Smooth muscle cell (in vitro differentiated cells): ENCODE measurements at regions not wholly inside any gene's neighbourhood (a gene's known extent, or its start where the extent isn't known, plus 50 kb on each side); places are given as distances from the start of the nearest gene placed in this dataset.

ENCODE experiments used
- DNase-seq: peaks from one replicate; lab custom pipeline; 2025; ENCODE audit not compliant: unreplicated experiment; lab: John Stamatoyannopoulos, UW
- H2AFZ ChIP-seq: fragments of 200-600 bp; sonication (generic); 2 replicates; pipeline ENCODE4 v1.6.0; 2016; ENCODE audit warnings: antibody characterized with exemption, low read depth, mild to moderate bottlenecking
- H3F3A ChIP-seq: fragments of 200-600 bp; sonication (generic); 2 replicates; pipeline ENCODE4 v1.6.0; 2017; ENCODE audit warnings: antibody characterized with exemption, low read depth
- H3K27ac ChIP-seq: fragments of 200-600 bp; sonication (generic); 2 replicates; pipeline ENCODE4 v1.5.1; 2016; ENCODE audit warnings: low read depth, mild to moderate bottlenecking
- H3K27me3 ChIP-seq: fragments of 200-600 bp; sonication (generic); 2 replicates; pipeline ENCODE4 v1.6.1; 2016; ENCODE audit warnings: low read depth, mild to moderate bottlenecking
- H3K36me3 ChIP-seq: fragments of 200-600 bp; sonication (generic); 2 replicates; pipeline ENCODE4 v1.5.1; 2016; ENCODE audit warnings: low read depth
- H3K4me1 ChIP-seq: fragments of 200-600 bp; sonication (generic); 2 replicates; pipeline ENCODE4 v1.5.1; 2016; ENCODE audit warnings: low read depth
- H3K4me2 ChIP-seq: fragments of 200-600 bp; sonication (generic); 2 replicates; pipeline ENCODE4 v1.6.0; 2016; ENCODE audit warnings: mild to moderate bottlenecking
- H3K4me3 ChIP-seq: fragments of 200-600 bp; sonication (generic); 2 replicates; pipeline ENCODE4 v1.5.1; 2016; ENCODE audit warnings: mild to moderate bottlenecking
- H3K79me2 ChIP-seq: fragments of 200-600 bp; sonication (generic); 2 replicates; pipeline ENCODE4 v1.6.0; 2016; ENCODE audit warnings: low read depth, mild to moderate bottlenecking
- H3K9ac ChIP-seq: fragments of 200-600 bp; sonication (generic); 2 replicates; pipeline ENCODE4 v1.6.0; 2016; ENCODE audit warnings: low read depth
- H3K9me3 ChIP-seq: fragments of 200-600 bp; sonication (generic); replicated peaks from 2 replicates; pipeline ENCODE4 v1.5.1; 2016; ENCODE audit warnings: low read depth
- H4K20me1 ChIP-seq: fragments of 200-600 bp; sonication (generic); 2 replicates; pipeline ENCODE4 v1.6.0; 2016; ENCODE audit warnings: low read depth
- CTCF ChIP-seq: fragments of 200-600 bp; sonication (generic); IDR thresholded peaks from 2 replicates; pipeline ENCODE4 v1.5.1; 2017; ENCODE audit warnings: borderline replicate concordance, mild to moderate bottlenecking, antibody characterized with exemption; ENCODE audit not compliant: insufficient read depth, poor library complexity, severe bottlenecking
- WGBS: methylation state at CpG from one replicate; pipeline ENCODE4 v1.1.7; 2016; ENCODE audit warnings: low lambda C conversion rate; 5-methylcytosine and 5-hydroxymethylcytosine counted together

GRCh38 chr10:4626919-4627318, 199.1 kb upstream of the AKR1E2 start:
- Histone ChIP-seq H3K4me3 (no peak overlapping the region), H3K9me3 (no peaks in the 10 kb centered on the region), H3K36me3 (no peaks in the 10 kb centered on the region), H4K20me1 (no peaks in the 10 kb centered on the region), H2AFZ (no peak overlapping the region), H3K27me3 (no peaks in the 10 kb centered on the region), H3K4me2 (no peak overlapping the region), H3K9ac (no peak overlapping the region), H3F3A (no peaks in the 10 kb centered on the region), H3K27ac (no peak overlapping the region), H3K4me1 (no peaks in the 10 kb centered on the region), H3K79me2 (no peaks in the 10 kb centered on the region)
- 95% methylated on average over 3 of the region's 3 CpGs for WGBS
- DNase-seq, result no peak
- TF ChIP-seq CTCF, result no peak

- H3K27me3 ChIP-seq, result no peaks in the 10 kb centered on the region
- no peak for DNase-seq
- no peaks in the 10 kb centered on the region for H4K20me1 ChIP-seq
- WGBS, result 96% methylated on average over 1 of the region's 1 CpG
- TF ChIP-seq CTCF, result no peak
- no peaks in the 10 kb centered on the region for H3K9me3 ChIP-seq
- no peaks in the 10 kb centered on the region for H3K79me2 ChIP-seq
- H3K9ac ChIP-seq, result no peak overlapping the region
- H3F3A ChIP-seq, result no peaks in the 10 kb centered on the region
- H2AFZ ChIP-seq, result no peak overlapping the region
- H3K27ac ChIP-seq, result no peak overlapping the region
- H3K4me3 ChIP-seq, result no peak overlapping the region
- no peak overlapping the region for H3K4me2 ChIP-seq
- H3K36me3 ChIP-seq, result no peaks in the 10 kb centered on the region
- H3K4me1 ChIP-seq, result no peaks in the 10 kb centered on the region
Measured at GRCh38 chr10:4623757-4624420, 202.1 kb upstream of the AKR1E2 start.

DNA sequence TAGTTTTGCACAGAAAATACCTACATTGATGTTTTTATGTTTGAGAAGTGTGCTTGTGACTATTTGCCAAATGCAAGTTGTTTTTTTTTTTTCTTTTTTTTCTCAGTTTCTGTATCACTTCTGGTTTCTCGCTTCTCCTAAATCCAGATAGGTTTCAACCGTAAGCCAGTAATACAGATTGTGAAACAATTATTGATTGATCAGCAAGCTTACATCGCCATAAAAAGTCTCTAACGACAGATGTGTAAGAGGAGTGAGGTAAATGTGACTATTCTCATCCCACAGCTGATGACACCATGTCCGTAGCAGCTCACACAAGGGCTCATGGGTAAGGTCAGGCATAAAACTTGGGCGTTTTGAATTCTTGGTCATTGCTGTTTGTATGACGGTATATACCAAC, 202.8 kb upstream of the AKR1E2 start:
- WGBS, result 95% methylated on average over 7 of the region's 7 CpGs
- Histone ChIP-seq H3K4me3 (no peak overlapping the region), H3F3A (no peaks in the 10 kb centered on the region), H3K4me1 (no peaks in the 10 kb centered on the region), H4K20me1 (no peaks in the 10 kb centered on the region), H3K27ac (no peak overlapping the region), H3K9me3 (no peaks in the 10 kb centered on the region), H3K27me3 (no peaks in the 10 kb centered on the region), H2AFZ (no peak overlapping the region), H3K4me2 (no peak overlapping the region), H3K9ac (no peak overlapping the region), H3K36me3 (no peaks in the 10 kb centered on the region), H3K79me2 (no peaks in the 10 kb centered on the region)
- DNase-seq, result no peak
- TF ChIP-seq CTCF, result no peak

DNA sequence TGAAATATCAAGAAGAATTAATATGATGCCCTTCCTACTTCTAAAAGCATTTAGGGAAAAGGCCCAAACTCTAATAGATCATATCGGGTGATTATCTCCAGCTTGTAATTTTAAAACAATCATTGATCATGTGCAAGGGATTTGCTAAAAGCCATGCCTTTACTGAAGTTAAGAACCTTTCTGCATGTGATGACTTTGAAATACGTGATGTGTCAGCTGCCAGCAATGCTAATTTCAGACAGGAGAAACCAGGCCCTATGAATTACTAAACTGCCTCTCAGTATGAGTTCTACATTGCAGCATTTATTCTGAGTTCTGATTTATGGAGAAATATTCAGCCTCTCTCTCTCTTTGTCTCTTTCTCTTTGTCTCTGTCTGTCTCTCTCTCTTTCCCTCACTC, 203.6 kb upstream of the AKR1E2 start:
- TF ChIP-seq CTCF, result no peak
- H3K4me3 ChIP-seq, result no peak overlapping the region

More for the DNA sequence above, 203.6 kb upstream of the AKR1E2 start:
- Histone ChIP-seq H3K9me3 (no peaks in the 10 kb centered on the region), H3K27me3 (no peaks in the 10 kb centered on the region), H3K27ac (no peak overlapping the region), H3K79me2 (no peaks in the 10 kb centered on the region), H2AFZ (peak overlapping the region; percentile 22), H3F3A (no peaks in the 10 kb centered on the region), H3K9ac (no peak overlapping the region), H3K4me1 (no peaks in the 10 kb centered on the region), H3K4me2 (no peak overlapping the region), H4K20me1 (no peaks in the 10 kb centered on the region), H3K36me3 (no peaks in the 10 kb centered on the region)
- DNase-seq, result no peak
- WGBS, result 74% methylated on average over 2 of the region's 2 CpGs
